ENCODE measurements at regions not wholly inside any gene's neighbourhood (a gene's known extent, or its start where the extent isn't known, plus 50 kb on each side); places are given as distances from the start of the nearest gene placed in this dataset.

DNA sequence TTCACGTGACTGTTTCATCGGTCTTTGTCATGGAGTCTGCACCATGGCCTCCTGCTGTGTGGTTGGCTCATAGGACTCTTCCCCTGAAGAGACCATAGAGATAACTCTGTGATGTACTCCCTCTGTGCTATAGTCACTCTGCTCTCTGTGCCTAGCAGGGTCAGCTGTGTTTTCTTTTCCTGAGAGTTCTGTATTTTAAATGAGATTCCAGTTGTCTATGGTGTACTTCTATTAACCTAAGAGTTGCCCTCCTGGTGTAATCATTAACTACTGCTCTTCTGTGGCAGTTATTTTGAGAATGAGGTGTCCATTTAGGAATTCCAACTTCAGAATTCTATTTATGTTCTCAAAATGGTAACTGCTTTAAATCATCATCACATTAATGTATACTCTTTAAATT is 114.5 kb upstream of the ARPP21 start:
- TF ChIP-seq MYC (IDR thresholded peaks at IDR 0.05; ENCODE audit: low read depth, low read length), result no peak
- no peak for TF ChIP-seq POLR2A (IDR thresholded peaks at IDR 0.05; ENCODE audit: extremely low read depth, insufficient read length)
- TF ChIP-seq, protein P1, sequence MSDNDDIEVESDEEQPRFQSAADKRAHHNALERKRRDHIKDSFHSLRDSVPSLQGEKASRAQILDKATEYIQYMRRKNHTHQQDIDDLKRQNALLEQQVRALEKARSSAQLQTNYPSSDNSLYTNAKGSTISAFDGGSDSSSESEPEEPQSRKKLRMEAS (IDR thresholded peaks at IDR 0.05; ENCODE audit: low read depth, low read length), result no peak
- TF ChIP-seq, protein P2, sequence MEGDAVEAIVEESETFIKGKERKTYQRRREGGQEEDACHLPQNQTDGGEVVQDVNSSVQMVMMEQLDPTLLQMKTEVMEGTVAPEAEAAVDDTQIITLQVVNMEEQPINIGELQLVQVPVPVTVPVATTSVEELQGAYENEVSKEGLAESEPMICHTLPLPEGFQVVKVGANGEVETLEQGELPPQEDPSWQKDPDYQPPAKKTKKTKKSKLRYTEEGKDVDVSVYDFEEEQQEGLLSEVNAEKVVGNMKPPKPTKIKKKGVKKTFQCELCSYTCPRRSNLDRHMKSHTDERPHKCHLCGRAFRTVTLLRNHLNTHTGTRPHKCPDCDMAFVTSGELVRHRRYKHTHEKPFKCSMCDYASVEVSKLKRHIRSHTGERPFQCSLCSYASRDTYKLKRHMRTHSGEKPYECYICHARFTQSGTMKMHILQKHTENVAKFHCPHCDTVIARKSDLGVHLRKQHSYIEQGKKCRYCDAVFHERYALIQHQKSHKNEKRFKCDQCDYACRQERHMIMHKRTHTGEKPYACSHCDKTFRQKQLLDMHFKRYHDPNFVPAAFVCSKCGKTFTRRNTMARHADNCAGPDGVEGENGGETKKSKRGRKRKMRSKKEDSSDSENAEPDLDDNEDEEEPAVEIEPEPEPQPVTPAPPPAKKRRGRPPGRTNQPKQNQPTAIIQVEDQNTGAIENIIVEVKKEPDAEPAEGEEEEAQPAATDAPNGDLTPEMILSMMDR (IDR thresholded peaks at IDR 0.05; ENCODE audit: low read depth, low read length), result no peak
- no peak overlapping the region for H3K4me3 ChIP-seq (ENCODE audit: low read depth, low read length)
- no peak for DNase-seq (ENCODE audit: low read depth)

DNA sequence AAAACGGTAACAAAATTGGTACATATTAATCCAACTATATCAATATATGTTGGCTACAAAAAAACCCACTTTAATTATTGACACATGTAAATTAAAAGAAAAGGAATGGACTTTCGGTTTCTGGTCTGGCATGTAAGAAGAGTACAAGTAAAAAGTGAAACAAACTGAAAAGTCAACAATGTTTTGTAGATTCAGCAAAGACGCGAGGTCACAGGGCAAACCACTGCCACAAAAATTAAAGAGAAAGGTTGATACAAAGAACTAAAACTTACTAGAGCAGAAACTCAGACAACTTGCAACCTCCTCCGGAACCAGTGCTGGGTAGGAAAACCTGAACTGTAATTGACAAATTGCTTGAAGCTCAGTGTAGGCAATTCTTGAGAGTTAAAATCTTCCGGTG is 110.6 kb upstream of the ARPP21 start:
- H3K4me3 ChIP-seq (ENCODE audit: low read depth, low read length), result no peak overlapping the region
- TF ChIP-seq, protein P1 (IDR thresholded peaks at IDR 0.05; ENCODE audit: low read depth, low read length), result no peak
- TF ChIP-seq, protein P2 (IDR thresholded peaks at IDR 0.05; ENCODE audit: low read depth, low read length), result no peak
- no peak for TF ChIP-seq POLR2A (IDR thresholded peaks at IDR 0.05; ENCODE audit: extremely low read depth, insufficient read length)
- TF ChIP-seq MYC (IDR thresholded peaks at IDR 0.05; ENCODE audit: low read depth, low read length), result no peak
- DNase-seq (ENCODE audit: low read depth), result no peak

DNA sequence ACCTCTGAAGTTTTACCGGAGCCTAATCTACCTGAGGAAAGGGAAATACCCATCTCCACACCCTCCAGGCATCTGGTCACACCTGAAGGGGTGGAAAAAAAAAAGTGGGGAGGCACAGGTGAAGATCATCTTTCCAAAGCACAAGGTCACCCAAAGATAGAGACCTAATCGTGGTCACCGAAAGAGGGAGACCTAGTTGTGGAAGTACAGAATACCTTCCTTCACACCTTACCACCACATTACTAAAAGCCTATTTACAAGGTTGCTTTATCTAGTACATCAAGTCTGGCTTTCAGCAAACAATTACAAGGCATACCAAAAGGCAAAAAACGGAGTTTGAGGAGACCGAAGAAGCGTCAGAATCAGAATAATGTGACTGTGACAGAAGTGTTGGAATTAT is 110.0 kb upstream of the ARPP21 start:
- no peak for DNase-seq (ENCODE audit: low read depth)
- H3K4me3 ChIP-seq (ENCODE audit: low read depth, low read length), result no peak overlapping the region
- TF ChIP-seq POLR2A (IDR thresholded peaks at IDR 0.05; ENCODE audit: extremely low read depth, insufficient read length) (no peak), MYC (IDR thresholded peaks at IDR 0.05; ENCODE audit: low read depth, low read length) (no peak)
- TF ChIP-seq, protein P1 (IDR thresholded peaks at IDR 0.05; ENCODE audit: low read depth, low read length), result no peak
- TF ChIP-seq, protein P2 (IDR thresholded peaks at IDR 0.05; ENCODE audit: low read depth, low read length), result no peak

DNA sequence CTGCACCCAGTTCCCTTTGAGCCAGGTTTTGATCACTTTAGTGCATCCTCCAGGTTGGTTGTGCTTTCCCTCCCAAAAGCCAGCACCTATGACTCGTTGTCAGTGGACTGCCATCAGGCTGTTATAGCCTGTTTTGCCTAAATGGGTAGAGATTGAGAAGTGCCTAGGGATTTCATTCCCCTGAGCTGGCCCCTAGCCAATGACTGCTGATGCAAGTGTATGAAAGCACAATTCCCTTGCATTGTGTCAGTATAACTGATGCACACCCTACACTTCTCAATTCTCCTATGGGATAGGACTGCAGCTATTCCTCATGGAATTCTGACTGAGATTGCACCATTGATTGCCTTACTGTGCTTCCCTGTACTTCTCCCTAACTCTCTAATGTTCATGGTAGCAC is 102.1 kb upstream of the ARPP21 start:
- TF ChIP-seq POLR2A (IDR thresholded peaks at IDR 0.05; ENCODE audit: extremely low read depth, insufficient read length), result no peak
- TF ChIP-seq, protein P2 (IDR thresholded peaks at IDR 0.05; ENCODE audit: low read depth, low read length), result no peak
- TF ChIP-seq, protein P1 (IDR thresholded peaks at IDR 0.05; ENCODE audit: low read depth, low read length), result no peak
- no peak for TF ChIP-seq MYC (IDR thresholded peaks at IDR 0.05; ENCODE audit: low read depth, low read length)
- DNase-seq (ENCODE audit: low read depth), result no peak
- H3K4me3 ChIP-seq (ENCODE audit: low read depth, low read length), result no peak overlapping the region

DNA sequence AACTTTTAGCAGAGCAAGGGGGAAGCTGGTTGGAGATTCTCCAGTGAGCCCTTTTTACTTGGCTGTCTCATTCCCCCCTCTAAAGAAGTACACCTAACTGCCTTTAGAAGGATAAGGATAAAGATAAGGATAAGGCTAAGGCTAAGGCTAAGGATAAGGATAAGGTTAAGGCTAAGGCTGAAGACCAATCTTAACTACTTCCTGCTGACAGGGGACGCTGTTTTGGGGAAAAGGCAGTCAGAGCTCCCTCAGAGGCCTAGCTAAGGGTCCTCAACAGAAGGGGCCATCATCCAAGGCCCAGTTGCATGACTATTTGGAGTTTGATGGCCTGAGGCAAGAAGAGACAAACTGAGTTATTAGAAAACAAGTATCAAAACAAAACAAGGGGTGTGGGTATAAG is 94.3 kb upstream of the ARPP21 start:
- TF ChIP-seq POLR2A (IDR thresholded peaks at IDR 0.05; ENCODE audit: extremely low read depth, insufficient read length) (no peak), MYC (IDR thresholded peaks at IDR 0.05; ENCODE audit: low read depth, low read length) (no peak)
- TF ChIP-seq, protein P1 (IDR thresholded peaks at IDR 0.05; ENCODE audit: low read depth, low read length), result no peak
- TF ChIP-seq, protein P2 (IDR thresholded peaks at IDR 0.05; ENCODE audit: low read depth, low read length), result no peak
- DNase-seq (ENCODE audit: low read depth), result no peak
- H3K4me3 ChIP-seq (ENCODE audit: low read depth, low read length), result no peak overlapping the region

DNA sequence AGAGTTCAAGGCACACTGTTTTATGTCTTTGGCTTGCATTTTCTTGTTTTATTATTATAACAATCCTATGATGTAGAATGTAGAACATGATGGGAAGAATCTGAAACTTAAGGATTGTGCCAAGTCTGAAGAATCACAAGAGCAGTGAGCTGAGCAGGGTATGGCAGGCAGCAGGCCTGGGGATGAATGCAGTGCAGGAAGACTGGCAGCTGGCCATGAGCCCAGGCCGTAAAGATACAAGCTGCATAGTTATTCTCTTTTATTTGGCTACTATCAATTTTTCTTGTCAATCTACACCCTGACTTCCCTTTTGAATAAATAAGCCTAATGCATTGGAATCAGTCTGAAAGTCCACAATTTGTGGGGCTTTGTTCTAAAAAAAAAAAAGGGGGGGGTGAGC is 89.6 kb upstream of the ARPP21 start:
- H3K4me3 ChIP-seq (ENCODE audit: low read depth, low read length), result no peak overlapping the region
- DNase-seq (ENCODE audit: low read depth), result no peak
- TF ChIP-seq POLR2A (IDR thresholded peaks at IDR 0.05; ENCODE audit: extremely low read depth, insufficient read length) (no peak), MYC (IDR thresholded peaks at IDR 0.05; ENCODE audit: low read depth, low read length) (no peak)
- TF ChIP-seq, protein P1 (IDR thresholded peaks at IDR 0.05; ENCODE audit: low read depth, low read length), result no peak
- TF ChIP-seq, protein P2 (IDR thresholded peaks at IDR 0.05; ENCODE audit: low read depth, low read length), result no peak
